ENCODE measurements at regions not wholly inside any gene's neighbourhood (a gene's known extent, or its start where the extent isn't known, plus 50 kb on each side); places are given as distances from the start of the nearest gene placed in this dataset.

- no peak for TF ChIP-seq POLR2A (IDR thresholded peaks at IDR 0.05)
- no peak for TF ChIP-seq CTCF (IDR thresholded peaks at IDR 0.05)
- TF ChIP-seq POLR2AphosphoS5 (IDR thresholded peaks at IDR 0.05; ENCODE audit: insufficient read depth in 1 of 2, low read depth in 1 of 2), result no peak
Measured at GRCh38 chr4:62517716-62518115, 1317.6 kb downstream of the ADGRL3 start.
